HCT116 (cell line): ENCODE measurements at regions not wholly inside any gene's neighbourhood (a gene's known extent, or its start where the extent isn't known, plus 50 kb on each side); places are given as distances from the start of the nearest gene placed in this dataset. TPM values are rescaled to one million over a fixed set of nuclear protein-coding genes. Genes with fewer than 3 reads are reported as not detected.

Experiments
- ATAC-seq: fragments of 200-7000 bp; cut with Tn5 transposase; 2 replicates; pipeline ENCODE4 v1.9.1; 2020; ENCODE audit warnings: mild to moderate bottlenecking, moderate library complexity
- BruUV-seq: library from RNA; stranded (reverse); fragments of 400-500 nt; replicated peaks from 2 replicates; lab custom pipeline; 2021; lab: Mats Ljungman, UMichigan
- CTCF ChIA-PET: fragments of 300-600 bp; sonication (Branson Sonifier 250); formaldehyde crosslinking; loops from one replicate; lab custom pipeline; 2021; ENCODE audit warnings: antibody characterized with exemption; lab: Charles Lee
- POLR2A ChIA-PET: fragments of 300-600, 350-600 bp; sonication (Branson Sonifier 250); formaldehyde crosslinking; loops from one replicate; lab custom pipeline; 2021; ENCODE audit warnings: antibody characterized with exemption; lab: Charles Lee
- RAD21 ChIA-PET, 2 experiments: fragments of 300-600 bp; sonication (Branson Sonifier 250); formaldehyde crosslinking; loops; one replicate each; lab custom pipeline; 2023; ENCODE audit warnings: low total read pairs in 2 of 2; ENCODE audit not compliant: uncharacterized antibody in 2 of 2, unreplicated experiment in 2 of 2, low non-redundant PET in 1 of 2; lab: Charles Lee
- DNase-seq: peaks from one replicate; pipeline ENCODE4 v3.0.0-alpha.2; 2010; ENCODE audit warnings: low read depth, low spot score
- H2AFZ ChIP-seq: fragments of 200-600 bp; shearing (Covaris generic), sonication (generic); 2 replicates; pipeline ENCODE4 v1.6.1; 2017; ENCODE audit warnings: low read depth, mixed run types, mixed read lengths, antibody characterized with exemption, low read length; ENCODE audit not compliant: poor library complexity, severe bottlenecking
- H3K27ac ChIP-seq: 2 replicates; pipeline ENCODE4 v1.5.1; 2012; ENCODE audit warnings: low read depth, low read length
- H3K27me3 ChIP-seq: fragments of 200-600 bp; sonication (generic); 2 replicates; pipeline ENCODE4 v1.6.1; 2016; ENCODE audit warnings: mixed run types, low read length, mixed read lengths; ENCODE audit not compliant: insufficient read depth
- H3K36me3 ChIP-seq, 2 experiments: fragments of 200-500 bp in 1 of 2; fragments of 200-600 bp in 1 of 2; sonication (Bioruptor generic) in 1 of 2; sonication (generic) in 1 of 2; 2 replicates each; pipeline versions ENCODE4 v1.5.1 to v1.6.1; 2014 to 2016; ENCODE audit warnings: low read length in 2 of 2, inconsistent platforms in 1 of 2, mixed read lengths in 1 of 2, mixed run types in 1 of 2; ENCODE audit not compliant: insufficient read depth in 2 of 2, control insufficient read depth in 1 of 2
- H3K4me1 ChIP-seq, 2 experiments: fragments of 200-600 bp in 1 of 2; sonication (generic) in 1 of 2; 2 replicates each; pipeline versions ENCODE4 v1.5.1 to v1.6.1; 2012 to 2017; ENCODE audit warnings: low read length in 2 of 2, inconsistent platforms in 1 of 2, mild to moderate bottlenecking in 1 of 2, mixed read lengths in 1 of 2, mixed run types in 1 of 2, moderate library complexity in 1 of 2; ENCODE audit not compliant: insufficient read depth in 2 of 2, control insufficient read depth in 1 of 2
- H3K4me2 ChIP-seq: fragments of 200-600 bp; sonication (generic); 2 replicates; pipeline ENCODE4 v1.6.1; 2017; ENCODE audit warnings: mixed run types, low read length, mixed read lengths
- H3K4me3 ChIP-seq, 2 experiments: fragments of 200-600 bp in 1 of 2; sonication (generic) in 1 of 2; replicated peaks in 1 of 2; 2 replicates each; pipeline ENCODE4 v1.5.1; 2011 to 2016; ENCODE audit warnings: low read length in 2 of 2, control low read depth in 1 of 2, low read depth in 1 of 2, mild to moderate bottlenecking in 1 of 2, mixed read lengths in 1 of 2, mixed run types in 1 of 2
- H3K79me2 ChIP-seq: fragments of 200-600 bp; sonication (generic); 2 replicates; pipeline ENCODE4 v1.6.1; 2017; ENCODE audit warnings: mild to moderate bottlenecking, mixed run types, low read length, moderate library complexity, mixed read lengths; ENCODE audit not compliant: insufficient read depth
- H3K9ac ChIP-seq: fragments of 200-600 bp; sonication (generic); 2 replicates; pipeline ENCODE4 v1.6.1; 2016; ENCODE audit warnings: low read length, mixed read lengths
- H3K9me2 ChIP-seq: fragments of 200-600 bp; sonication (generic), shearing (Covaris generic); 2 replicates; pipeline ENCODE4 v1.6.1; 2017; ENCODE audit warnings: mixed run types, mild to moderate bottlenecking, moderate library complexity; ENCODE audit not compliant: insufficient read depth
- H3K9me3 ChIP-seq, 2 experiments: fragments of 200-500 bp in 1 of 2; fragments of 200-600 bp in 1 of 2; sonication (Bioruptor generic) in 1 of 2; sonication (generic) in 1 of 2; 2 replicates each; pipeline ENCODE4 v1.6.1; 2014 to 2017; ENCODE audit warnings: low read length in 2 of 2, mixed read lengths in 2 of 2, inconsistent platforms in 1 of 2, low read depth in 1 of 2, mild to moderate bottlenecking in 1 of 2, mixed run types in 1 of 2, moderate library complexity in 1 of 2; ENCODE audit not compliant: control insufficient read depth in 1 of 2, insufficient read depth in 1 of 2
- H4K20me1 ChIP-seq: fragments of 200-600 bp; sonication (generic), shearing (Covaris generic); 2 replicates; pipeline ENCODE4 v1.6.1; 2017; ENCODE audit warnings: mixed run types, mild to moderate bottlenecking, moderate library complexity; ENCODE audit not compliant: insufficient read depth
- CBX3 ChIP-seq: IDR thresholded peaks from 2 replicates; pipeline ENCODE4 v1.6.1; 2012; ENCODE audit warnings: low read depth
- CEBPB ChIP-seq: IDR thresholded peaks from 2 replicates; pipeline ENCODE4 v1.6.1; 2012; ENCODE audit warnings: low read depth
- CTCF ChIP-seq, 3 experiments: fragments of 200-600 bp in 1 of 3; sonication (generic) in 1 of 3; IDR thresholded peaks in 2 of 3; conservative IDR thresholded peaks in 1 of 3; 2 replicates each; pipeline ENCODE4 v1.5.1; 2012 to 2017; ENCODE audit warnings: low read depth in 2 of 3, low read length in 2 of 3, antibody characterized with exemption in 1 of 3, borderline replicate concordance in 1 of 3, control low read depth in 1 of 3, mild to moderate bottlenecking in 1 of 3, mixed read lengths in 1 of 3, mixed run types in 1 of 3, moderate library complexity in 1 of 3; ENCODE audit not compliant: insufficient read depth in 1 of 3
- EGR1 ChIP-seq: IDR thresholded peaks from 2 replicates; pipeline ENCODE4 v1.6.1; 2012; ENCODE audit warnings: low read depth
- ELF1 ChIP-seq: IDR thresholded peaks from 2 replicates; pipeline ENCODE4 v1.6.1; 2012; ENCODE audit warnings: low read depth, borderline replicate concordance
- POLR2AphosphoS5 ChIP-seq: IDR thresholded peaks from 2 replicates; pipeline ENCODE4 v1.6.1; 2011; ENCODE audit warnings: mild to moderate bottlenecking, low read depth, low read length, moderate library complexity
- RAD21 ChIP-seq: IDR thresholded peaks from 2 replicates; pipeline ENCODE4 v1.6.1; 2012; ENCODE audit warnings: low read depth, mild to moderate bottlenecking
- SIN3A ChIP-seq: IDR thresholded peaks from 2 replicates; pipeline ENCODE4 v1.6.1; 2012; ENCODE audit warnings: low read depth
- SRF ChIP-seq: IDR thresholded peaks from 2 replicates; pipeline ENCODE4 v1.6.1; 2012; ENCODE audit warnings: low read depth
- YY1 ChIP-seq: IDR thresholded peaks from 2 replicates; pipeline ENCODE4 v1.6.1; 2011; ENCODE audit warnings: low read length, low read depth, moderate library complexity, mild to moderate bottlenecking; ENCODE audit not compliant: insufficient replicate concordance; ENCODE audit errors: extremely low read depth
- ZBTB33 ChIP-seq: IDR thresholded peaks from 2 replicates; pipeline ENCODE4 v1.6.1; 2011; ENCODE audit warnings: mild to moderate bottlenecking, low read length, moderate library complexity; ENCODE audit not compliant: insufficient replicate concordance; ENCODE audit errors: extremely low read depth
- ZFX ChIP-seq: fragments of 450-650 bp; IDR thresholded peaks from 2 replicates; pipeline ENCODE4 v1.6.1; 2017
- intact Hi-C: fragments of 100-400 bp; cut with micrococcal nuclease; formaldehyde crosslinking; loops from 2 replicates; pipeline ENCODE4 v1.10.0; 2022
- microRNA-seq: library from miRNA; unstranded; fragments of <30 nt; microRNA quantifications from one replicate; pipeline ENCODE4, GENCODE V29; 2016; ENCODE audit warnings: borderline number of aligned reads

GRCh38 chrX:2550328-2551020 lies 49.7 kb upstream of the DHRSX start:
- no peak for DNase-seq
- Histone ChIP-seq H3K4me2 (no peak overlapping the region), H3K9me2 (no peaks in the 10 kb centered on the region), H3K36me3 (no peaks in the 10 kb centered on the region), H3K4me3 (no peak overlapping the region), H3K79me2 (no peaks in the 10 kb centered on the region)
- RAD21 ChIA-PET = no interaction called here
- intact Hi-C loops = no loop called here
- TF ChIP-seq YY1 (no peak), CTCF (IDR thresholded peaks at IDR 0.05 in 2 of 3, conservative IDR thresholded peaks at IDR 0.05 in 1 of 3; ENCODE audit: borderline replicate concordance in 1 of 3, insufficient read depth in 1 of 3, low read depth in 2 of 3, low read length in 2 of 3) (no peak), CBX3 (no peak), CEBPB (no peak), SRF (no peak), ELF1 (no peak), ZFX (no peak), EGR1 (no peak), RAD21 (no peak), SIN3A (no peak), ZBTB33 (no peak), POLR2AphosphoS5 (no peak)
- TF ChIP-seq, all 23 proteins: peak for 0
- Histone ChIP-seq H3K27ac (no peak overlapping the region), H3K9ac (no peak overlapping the region), H3K27me3 (no peaks in the 10 kb centered on the region), H3K9me3 (no peaks in the 10 kb centered on the region), H2AFZ (no peak overlapping the region), H4K20me1 (no peaks in the 10 kb centered on the region), H3K4me1 (no peaks in the 10 kb centered on the region)
- BruUV-seq = no TSS peak
- no peak for ATAC-seq
- ChIA-PET POLR2A (no interaction called here), CTCF (no interaction called here)

Small RNA genes lying in the stretch of these regions (microRNA-seq; reads per million reads assigned to microRNA genes)
- not detected for gene MIR6089
